ENCODE measurements at regions not wholly inside any gene's neighbourhood (a gene's known extent, or its start where the extent isn't known, plus 50 kb on each side); places are given as distances from the start of the nearest gene placed in this dataset.

DNA sequence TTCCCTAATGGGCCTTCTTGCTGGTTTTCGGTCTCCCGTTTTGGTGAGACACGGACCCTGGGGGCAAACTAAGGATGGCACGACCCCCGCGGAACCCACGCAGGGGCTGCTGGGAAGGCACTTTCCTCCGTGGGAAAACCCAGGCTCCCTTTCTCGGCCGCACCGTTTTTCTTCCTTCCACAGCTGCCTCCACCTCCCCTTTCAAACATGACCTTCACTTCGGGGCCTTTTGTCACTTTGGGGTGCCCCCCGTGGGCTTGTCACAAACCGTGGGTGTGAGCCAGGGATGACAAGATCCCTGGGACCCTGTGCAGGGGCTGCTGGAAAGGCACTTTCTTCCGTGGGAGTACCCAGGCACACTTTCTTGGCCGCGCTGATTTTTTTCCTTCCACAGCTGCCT lies 268.7 kb downstream of the ALG10 start:
- no peak overlapping the region for H3K4me3 Mint-ChIP-seq
- H3K27ac Mint-ChIP-seq: no peak overlapping the region
- peaks cover 73% of the 10 kb centered on the region for H3K9me3 Mint-ChIP-seq
- intact Hi-C loops (cut with micrococcal nuclease): no loop called here
- H3K36me3 Mint-ChIP-seq (ENCODE audit: low read depth): no peaks in the 10 kb centered on the region
- no peaks in the 10 kb centered on the region for H3K27me3 Mint-ChIP-seq (ENCODE audit: insufficient read depth)
- H3K4me1 Mint-ChIP-seq (ENCODE audit: low read depth): no peaks in the 10 kb centered on the region
- no peak for DNase-seq (ENCODE audit: low spot score)

DNA sequence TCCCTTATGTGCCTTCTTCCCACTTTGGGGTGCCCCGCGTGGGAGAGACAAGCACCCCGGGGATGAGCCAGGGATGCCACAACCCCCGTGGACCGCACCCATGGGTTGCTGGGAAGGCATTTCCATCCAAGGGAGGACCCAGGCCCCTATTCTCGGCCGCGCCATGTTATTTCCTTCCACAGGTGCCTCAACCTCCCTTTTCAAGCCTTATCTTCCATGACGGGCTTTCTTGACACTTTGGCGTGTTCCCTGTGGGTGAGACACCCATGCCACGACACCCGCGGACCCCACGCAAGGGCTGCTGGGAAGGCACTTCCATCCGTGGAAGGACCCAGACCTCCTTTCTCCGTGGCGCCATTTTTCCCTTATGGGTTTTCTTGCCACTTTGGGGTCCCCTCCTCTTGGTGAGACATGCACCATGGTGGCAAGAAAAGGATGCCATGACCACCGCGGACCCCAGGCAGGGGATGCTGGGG lies 269.2 kb downstream of the ALG10 start:
- Mint-ChIP-seq H3K27ac (no peak overlapping the region), H3K36me3 (ENCODE audit: low read depth) (no peaks in the 10 kb centered on the region), H3K27me3 (ENCODE audit: insufficient read depth) (no peaks in the 10 kb centered on the region), H3K4me1 (ENCODE audit: low read depth) (no peaks in the 10 kb centered on the region), H3K4me3 (no peak overlapping the region), H3K9me3 (peaks cover 73% of the 10 kb centered on the region)
- intact Hi-C loops (cut with micrococcal nuclease): no loop called here
- DNase-seq (ENCODE audit: low spot score): no peak

DNA sequence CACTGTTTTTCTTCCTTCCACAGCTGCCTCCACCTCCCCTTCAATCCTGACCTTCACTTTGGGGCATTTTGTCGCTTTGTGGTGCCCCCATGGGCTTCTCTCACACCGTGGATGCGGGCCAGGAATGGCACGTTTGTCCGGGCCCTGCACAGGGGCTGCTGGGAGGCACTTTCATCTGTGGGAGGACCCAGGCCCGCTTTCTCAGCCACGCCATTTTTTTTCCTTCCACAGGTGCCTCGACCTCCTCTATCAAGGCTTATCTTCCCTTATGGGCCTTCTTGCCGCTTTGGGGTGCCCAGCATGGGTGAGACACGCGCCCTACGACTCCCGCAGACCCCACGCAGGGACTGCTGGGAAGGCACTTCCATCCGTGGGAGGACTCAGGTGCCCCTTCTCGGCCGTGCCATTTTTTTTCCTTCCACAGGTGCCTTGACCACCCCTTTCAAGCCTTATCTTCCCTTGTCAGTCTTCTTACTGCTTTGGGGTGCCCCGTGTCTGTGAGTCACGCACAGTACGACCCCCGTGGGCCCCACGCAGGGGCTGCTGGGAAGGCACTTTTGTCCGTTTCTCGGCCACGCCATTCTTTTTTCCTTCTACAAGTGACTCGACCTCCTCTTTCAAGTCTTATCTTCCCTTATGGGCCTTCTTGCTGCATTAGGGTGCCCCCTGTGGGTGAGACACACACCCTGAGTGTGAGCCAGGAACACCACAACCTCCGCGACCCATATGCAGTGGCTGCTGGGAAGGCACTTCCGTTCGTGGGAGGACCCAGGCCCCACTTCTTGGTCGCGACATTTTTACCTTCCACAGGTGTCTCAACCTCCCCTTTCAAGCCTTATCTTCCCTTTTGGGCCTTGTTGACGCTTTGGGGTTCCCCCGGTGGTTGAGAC lies 270.7 kb downstream of the ALG10 start:
- intact Hi-C loops (cut with micrococcal nuclease): no loop called here
- no peak overlapping the region for H3K4me3 Mint-ChIP-seq

DNA sequence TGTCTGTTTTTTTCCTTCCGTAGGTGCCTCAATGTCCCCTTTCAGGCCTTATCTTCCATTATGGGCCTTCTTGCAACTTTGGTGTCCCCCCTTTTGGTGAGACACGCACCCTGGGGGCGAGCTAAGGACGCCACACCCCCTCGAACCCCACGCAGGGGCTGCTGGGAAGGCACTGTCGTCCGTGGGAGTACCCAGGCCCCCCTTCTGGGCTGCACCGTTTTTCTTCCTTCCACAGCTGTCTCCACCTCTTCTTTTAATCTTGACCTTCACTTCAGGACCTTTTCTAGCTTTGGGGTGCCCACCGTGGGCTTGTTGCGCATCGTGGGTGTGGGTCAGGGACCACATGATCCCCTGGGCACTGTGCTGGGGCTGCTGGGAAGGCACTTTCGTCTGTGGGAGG lies 271.8 kb downstream of the ALG10 start:
- H3K27ac Mint-ChIP-seq: no peak overlapping the region
- DNase-seq (ENCODE audit: low spot score): no peak
- H3K36me3 Mint-ChIP-seq (ENCODE audit: low read depth): peaks cover 2% of the 10 kb centered on the region
- H3K27me3 Mint-ChIP-seq (ENCODE audit: insufficient read depth): no peaks in the 10 kb centered on the region
- H3K9me3 Mint-ChIP-seq: peaks cover 80% of the 10 kb centered on the region
- H3K4me3 Mint-ChIP-seq: no peak overlapping the region
- intact Hi-C loops (cut with micrococcal nuclease): no loop called here
- H3K4me1 Mint-ChIP-seq (ENCODE audit: low read depth): no peaks in the 10 kb centered on the region

More for the DNA sequence above, 270.7 kb downstream of the ALG10 start:
- no peak for DNase-seq (ENCODE audit: low spot score)
- H3K9me3 Mint-ChIP-seq: peaks cover 74% of the 10 kb centered on the region
- no peak overlapping the region for H3K27ac Mint-ChIP-seq
- H3K27me3 Mint-ChIP-seq (ENCODE audit: insufficient read depth): no peaks in the 10 kb centered on the region
- no peaks in the 10 kb centered on the region for H3K36me3 Mint-ChIP-seq (ENCODE audit: low read depth)
- no peaks in the 10 kb centered on the region for H3K4me1 Mint-ChIP-seq (ENCODE audit: low read depth)

DNA sequence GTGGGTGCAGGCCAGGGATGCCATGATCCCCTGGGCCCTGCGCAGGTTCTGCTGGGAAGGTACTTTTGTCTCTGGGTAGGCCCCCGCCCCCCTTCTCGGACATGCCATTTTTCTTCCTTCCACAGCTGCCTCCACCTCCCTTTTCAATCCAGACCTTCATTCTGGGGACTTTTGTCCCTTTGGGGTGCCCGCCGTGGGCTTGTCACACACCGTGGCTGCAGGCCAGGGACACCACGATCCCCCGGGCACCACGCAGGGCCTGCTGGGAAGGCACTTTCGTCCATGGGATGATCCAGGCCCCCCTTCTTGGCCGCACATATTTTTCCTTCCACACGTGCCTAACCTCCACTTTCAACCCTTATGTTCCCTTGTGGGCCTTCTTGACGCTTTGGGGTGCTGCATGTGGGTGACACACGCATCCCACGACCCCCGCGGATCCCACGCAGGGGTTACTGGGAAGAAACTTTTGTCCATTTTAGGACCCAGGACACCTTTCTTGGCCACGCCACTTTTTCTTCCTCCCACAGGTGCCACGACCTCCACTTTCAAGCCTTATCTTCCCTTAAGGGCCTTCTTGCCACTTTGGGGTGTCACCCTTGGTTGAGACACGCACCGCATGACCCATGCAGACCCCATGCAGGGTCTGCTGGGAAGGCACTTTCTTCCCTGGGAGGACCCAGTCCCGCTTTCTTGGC lies 272.5 kb downstream of the ALG10 start:
- Mint-ChIP-seq H3K27ac (no peak overlapping the region), H3K4me3 (no peak overlapping the region), H3K9me3 (peaks cover 87% of the 10 kb centered on the region), H3K4me1 (ENCODE audit: low read depth) (no peaks in the 10 kb centered on the region), H3K27me3 (ENCODE audit: insufficient read depth) (no peaks in the 10 kb centered on the region), H3K36me3 (ENCODE audit: low read depth) (peaks cover 2% of the 10 kb centered on the region)
- intact Hi-C loops (cut with micrococcal nuclease): no loop called here
- no peak for DNase-seq (ENCODE audit: low spot score)

DNA sequence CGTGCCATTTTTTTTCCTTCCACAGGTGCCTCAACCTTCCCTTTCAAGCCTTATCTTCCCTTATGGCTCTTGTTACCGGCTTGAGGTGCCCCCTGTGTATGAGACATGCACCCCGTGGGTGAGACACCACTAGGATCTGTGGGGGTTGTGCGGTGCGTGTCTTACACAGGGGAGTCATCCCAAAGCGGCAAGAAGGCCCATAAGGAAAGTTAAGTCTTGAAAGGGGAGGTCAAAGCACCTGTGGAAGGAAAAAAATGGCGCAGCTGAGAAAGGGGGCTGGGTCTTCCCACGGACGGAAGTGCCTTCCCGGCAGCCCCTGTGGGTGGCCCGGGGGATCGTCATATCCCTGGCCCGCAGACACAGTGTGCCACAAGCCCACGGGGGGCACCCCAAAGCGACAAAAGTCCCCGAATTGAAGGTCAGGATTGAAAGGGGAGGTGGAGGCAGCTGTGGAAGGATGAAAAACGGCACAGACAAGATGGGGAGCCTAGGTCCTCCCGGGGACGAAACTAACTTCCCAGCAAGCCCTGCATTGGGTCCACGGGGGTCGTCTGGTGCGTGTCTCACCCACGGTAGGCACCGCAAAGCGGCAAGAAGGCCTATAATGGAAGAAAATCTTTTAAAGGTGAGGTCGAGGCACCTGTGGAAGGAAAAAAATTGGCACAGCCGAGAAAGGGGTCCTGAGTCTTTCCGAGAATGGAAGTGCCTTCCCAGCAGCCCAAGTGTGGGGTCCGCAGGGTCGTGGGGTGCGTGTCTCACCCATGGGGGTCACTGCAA lies 273.3 kb downstream of the ALG10 start:
- Mint-ChIP-seq H3K36me3 (ENCODE audit: low read depth) (peaks cover 2% of the 10 kb centered on the region), H3K27ac (no peak overlapping the region), H3K4me3 (no peak overlapping the region), H3K27me3 (ENCODE audit: insufficient read depth) (no peaks in the 10 kb centered on the region), H3K9me3 (peaks cover 88% of the 10 kb centered on the region), H3K4me1 (ENCODE audit: low read depth) (no peaks in the 10 kb centered on the region)
- intact Hi-C loops (cut with micrococcal nuclease): no loop called here
- no peak for DNase-seq (ENCODE audit: low spot score)

DNA sequence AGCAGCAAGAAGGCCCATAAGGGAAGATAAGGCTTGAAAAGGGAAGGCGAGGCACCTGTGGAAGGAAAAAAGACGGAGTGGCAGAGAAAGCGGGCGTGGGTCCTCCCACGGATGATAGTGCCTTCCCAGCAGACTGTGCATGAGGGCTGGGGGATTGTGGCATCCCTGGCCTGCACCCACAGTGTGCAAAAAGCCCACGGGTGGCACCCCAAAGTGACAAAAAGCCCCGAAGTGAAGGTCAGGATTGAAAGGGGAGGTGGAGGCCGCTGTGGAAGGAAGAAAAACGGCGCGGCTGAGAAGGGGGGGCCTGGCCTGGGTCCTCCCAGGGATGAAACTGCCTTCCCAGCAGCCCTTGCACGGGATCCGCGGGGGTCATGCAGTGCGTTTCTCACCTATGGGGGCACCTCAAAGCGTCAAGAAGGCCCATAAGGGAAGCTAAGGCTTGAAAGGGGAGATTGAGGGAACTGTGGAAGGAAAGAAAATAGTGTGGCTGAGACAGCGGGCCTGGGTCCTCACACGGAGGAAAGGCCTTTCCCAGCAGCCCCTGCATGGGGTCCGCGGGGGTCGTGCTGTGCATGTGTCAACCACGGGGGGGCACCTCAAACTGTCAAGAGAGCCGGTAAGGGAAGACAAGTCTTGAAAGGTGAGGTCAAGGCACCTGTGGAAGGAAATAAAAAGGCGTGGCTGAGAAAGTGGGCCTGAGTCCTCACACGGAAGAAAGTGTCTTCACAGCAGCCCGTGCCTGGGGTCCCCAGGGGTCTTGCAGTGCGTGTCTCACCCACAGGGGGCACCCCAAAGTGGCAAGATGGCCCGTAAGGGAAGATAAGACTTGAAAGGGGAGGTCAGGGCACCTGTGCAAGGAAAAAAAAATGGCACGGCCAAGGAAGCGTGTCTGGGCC lies 274.1 kb downstream of the ALG10 start:
- no peak overlapping the region for H3K4me3 Mint-ChIP-seq
- no peaks in the 10 kb centered on the region for H3K27me3 Mint-ChIP-seq (ENCODE audit: insufficient read depth)
- peaks cover 89% of the 10 kb centered on the region for H3K9me3 Mint-ChIP-seq
- no peak overlapping the region for H3K27ac Mint-ChIP-seq
- intact Hi-C loops (cut with micrococcal nuclease): no loop called here
- H3K36me3 Mint-ChIP-seq (ENCODE audit: low read depth): peaks cover 4% of the 10 kb centered on the region
- H3K4me1 Mint-ChIP-seq (ENCODE audit: low read depth): no peaks in the 10 kb centered on the region
- DNase-seq (ENCODE audit: low spot score): no peak

DNA sequence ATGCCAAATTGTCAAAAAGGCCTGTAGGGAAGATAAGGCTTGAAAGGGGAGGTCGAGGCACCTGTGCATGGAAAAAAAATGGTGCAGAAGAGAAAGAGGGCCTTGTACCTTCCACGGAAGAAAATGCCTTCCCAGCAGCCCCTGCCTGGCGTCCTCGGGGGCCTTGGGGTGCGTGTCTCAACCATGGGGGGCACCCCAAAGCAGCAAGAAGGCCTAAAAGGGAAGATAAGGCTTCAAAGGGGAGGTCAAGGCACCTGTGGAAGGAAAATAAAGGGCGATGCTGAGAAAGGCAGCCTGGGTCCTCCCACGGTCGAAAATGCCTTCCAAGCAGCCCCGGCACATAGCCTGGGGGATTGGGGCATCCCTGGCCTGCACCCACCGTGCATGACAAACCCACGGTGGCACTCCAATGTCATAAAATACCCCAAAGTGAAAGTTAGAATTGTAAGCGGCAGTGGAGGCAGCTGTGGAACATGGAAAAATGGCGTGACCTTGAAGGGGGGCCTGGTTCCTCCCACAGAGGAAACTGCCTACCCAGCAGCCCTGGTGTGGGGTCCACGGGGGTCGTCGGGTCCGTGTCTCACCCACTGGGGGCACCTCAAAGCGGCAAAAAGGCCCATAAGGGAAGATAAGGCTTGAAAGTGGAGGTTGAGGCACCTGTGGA lies 275.0 kb downstream of the ALG10 start:
- DNase-seq (ENCODE audit: low spot score): no peak
- no peaks in the 10 kb centered on the region for H3K4me1 Mint-ChIP-seq (ENCODE audit: low read depth)
- intact Hi-C loops (cut with micrococcal nuclease): no loop called here
- H3K4me3 Mint-ChIP-seq: no peak overlapping the region
- H3K27ac Mint-ChIP-seq: no peak overlapping the region
- H3K9me3 Mint-ChIP-seq: peaks cover 91% of the 10 kb centered on the region
- no peaks in the 10 kb centered on the region for H3K27me3 Mint-ChIP-seq (ENCODE audit: insufficient read depth)
- H3K36me3 Mint-ChIP-seq (ENCODE audit: low read depth): peaks cover 4% of the 10 kb centered on the region

DNA sequence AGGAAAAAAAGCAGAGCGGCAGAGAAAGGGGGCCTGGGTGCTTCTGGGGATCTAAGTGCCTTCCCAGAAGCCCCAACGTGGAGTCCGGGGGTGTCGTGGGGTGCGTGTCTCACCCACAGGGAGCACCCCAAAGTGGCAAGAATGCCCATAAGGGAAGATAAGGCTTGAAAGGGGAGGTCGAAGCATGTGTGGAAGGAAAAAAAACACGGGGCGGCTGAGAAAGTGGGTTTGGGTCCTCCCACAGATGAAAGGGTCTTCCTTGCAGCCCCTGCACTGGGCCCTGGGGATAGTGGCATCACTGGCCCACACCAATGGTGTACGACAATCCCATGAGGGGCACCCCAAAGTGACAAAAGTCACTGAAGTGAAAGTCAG lies 275.5 kb downstream of the ALG10 start:
- Mint-ChIP-seq H3K9me3 (peaks cover 92% of the 10 kb centered on the region), H3K4me1 (ENCODE audit: low read depth) (no peaks in the 10 kb centered on the region), H3K27me3 (ENCODE audit: insufficient read depth) (no peaks in the 10 kb centered on the region), H3K27ac (no peak overlapping the region), H3K36me3 (ENCODE audit: low read depth) (peaks cover 4% of the 10 kb centered on the region), H3K4me3 (no peak overlapping the region)
- no peak for DNase-seq (ENCODE audit: low spot score)
- intact Hi-C loops (cut with micrococcal nuclease): no loop called here

DNA sequence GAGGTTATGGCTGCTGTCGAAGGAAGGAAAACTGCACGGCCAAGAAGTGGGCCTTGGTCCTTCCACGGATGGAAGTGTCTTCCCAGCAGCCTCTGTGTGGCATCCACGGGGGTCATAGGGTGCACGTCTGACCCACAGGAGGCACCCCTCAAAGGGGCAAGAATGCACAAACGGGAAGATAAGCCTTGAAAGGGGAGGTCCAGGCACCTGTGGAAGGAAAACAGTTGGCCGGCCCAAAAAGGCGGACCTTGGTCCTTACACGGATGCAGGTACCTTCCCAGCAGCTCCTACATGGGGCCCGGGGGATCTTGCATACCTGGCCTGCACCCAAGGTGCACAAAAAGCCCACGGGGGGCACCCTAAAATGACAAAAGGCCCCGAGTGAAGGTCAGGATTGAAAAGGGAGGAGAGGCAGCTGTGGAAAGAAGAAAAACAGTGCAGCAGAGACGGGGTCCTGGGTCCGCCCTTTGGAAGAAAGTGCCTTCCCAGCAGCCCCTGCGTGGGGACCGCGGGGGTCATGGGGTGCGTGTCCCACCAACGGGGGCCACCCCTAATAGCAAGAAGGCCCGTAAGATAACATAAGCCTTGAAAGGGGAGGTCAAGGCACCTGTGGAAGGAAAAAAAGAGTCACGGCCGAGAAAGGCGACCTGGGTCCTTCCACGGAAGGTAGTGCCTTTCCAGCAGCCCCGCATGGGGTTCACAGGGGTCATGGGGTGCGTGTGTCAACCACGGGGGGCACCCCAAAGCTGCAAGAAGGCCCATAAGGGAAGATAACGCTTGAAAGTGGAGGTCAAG lies 276.1 kb downstream of the ALG10 start:
- peaks cover 4% of the 10 kb centered on the region for H3K36me3 Mint-ChIP-seq (ENCODE audit: low read depth)
- DNase-seq (ENCODE audit: low spot score): no peak
- H3K27me3 Mint-ChIP-seq (ENCODE audit: insufficient read depth): no peaks in the 10 kb centered on the region
- H3K4me3 Mint-ChIP-seq: no peak overlapping the region
- intact Hi-C loops (cut with micrococcal nuclease): no loop called here
- H3K9me3 Mint-ChIP-seq: peaks cover 92% of the 10 kb centered on the region
- H3K27ac Mint-ChIP-seq: no peak overlapping the region
- no peaks in the 10 kb centered on the region for H3K4me1 Mint-ChIP-seq (ENCODE audit: low read depth)

DNA sequence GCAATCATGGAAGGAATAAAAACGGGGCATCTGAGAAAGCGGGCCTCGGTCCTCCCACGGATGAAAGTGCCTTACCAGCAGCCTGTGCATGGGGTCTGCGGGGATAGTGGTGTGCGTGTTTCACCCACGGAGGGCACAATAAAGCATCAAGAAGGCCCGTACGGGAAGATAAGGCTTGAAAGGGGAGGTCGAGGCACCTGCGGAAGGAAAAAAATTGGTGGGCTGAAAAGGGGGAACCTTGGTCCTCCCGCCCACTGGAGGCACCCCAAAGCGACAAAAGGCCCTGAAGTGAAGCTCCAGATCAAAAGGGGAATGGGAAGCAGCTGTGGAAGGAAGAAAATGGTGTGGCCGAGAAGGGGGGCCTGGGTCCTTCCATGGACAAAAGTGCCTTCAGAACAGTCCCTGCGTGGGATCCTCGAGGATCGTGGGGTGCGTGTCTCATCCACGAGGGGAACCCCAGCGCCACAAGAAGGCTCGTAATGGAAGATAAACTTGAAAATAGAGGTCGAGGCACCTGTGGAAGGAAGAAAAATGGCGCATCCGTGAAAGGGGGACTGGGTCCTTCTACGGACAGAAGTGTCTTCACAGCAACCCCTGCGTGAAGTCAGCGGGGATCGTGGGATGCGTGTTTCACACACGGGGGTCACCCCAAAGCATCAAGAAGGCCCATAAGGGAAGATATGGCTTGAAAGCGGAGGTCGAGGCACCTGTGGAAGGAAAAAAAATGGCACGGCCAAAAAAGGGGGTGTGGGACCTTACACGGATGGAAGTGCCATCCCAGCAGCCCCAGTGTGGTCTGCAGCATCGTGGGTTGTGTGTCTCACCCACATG lies 276.9 kb downstream of the ALG10 start:
- Mint-ChIP-seq H3K27me3 (ENCODE audit: insufficient read depth) (no peaks in the 10 kb centered on the region), H3K36me3 (ENCODE audit: low read depth) (peaks cover 5% of the 10 kb centered on the region), H3K27ac (no peak overlapping the region), H3K9me3 (peaks cover 97% of the 10 kb centered on the region), H3K4me3 (no peak overlapping the region), H3K4me1 (ENCODE audit: low read depth) (no peaks in the 10 kb centered on the region)
- DNase-seq (ENCODE audit: low spot score): no peak
- intact Hi-C loops (cut with micrococcal nuclease): no loop called here
